DOHH2 (cell line): ENCODE measurements at regions not wholly inside any gene's neighbourhood (a gene's known extent, or its start where the extent isn't known, plus 50 kb on each side); places are given as distances from the start of the nearest gene placed in this dataset.

Experiments used
- EZH2phosphoT487 ChIP-seq: fragments of 200-600 bp; sonication (generic); IDR thresholded peaks from 2 replicates; pipeline ENCODE4 v1.6.1; 2017; ENCODE audit warnings: borderline replicate concordance, mild to moderate bottlenecking, antibody characterized with exemption, low read length, moderate library complexity, mixed read lengths
- TF ChIP-seq, protein P1 (sequence below): fragments of 200-600 bp; sonication (generic); IDR thresholded peaks from one replicate; pipeline ENCODE4 v1.5.1; 2014; ENCODE audit warnings: antibody characterized with exemption, mild to moderate bottlenecking, low read depth, low read length; ENCODE audit not compliant: poor library complexity, severe bottlenecking

DNA sequence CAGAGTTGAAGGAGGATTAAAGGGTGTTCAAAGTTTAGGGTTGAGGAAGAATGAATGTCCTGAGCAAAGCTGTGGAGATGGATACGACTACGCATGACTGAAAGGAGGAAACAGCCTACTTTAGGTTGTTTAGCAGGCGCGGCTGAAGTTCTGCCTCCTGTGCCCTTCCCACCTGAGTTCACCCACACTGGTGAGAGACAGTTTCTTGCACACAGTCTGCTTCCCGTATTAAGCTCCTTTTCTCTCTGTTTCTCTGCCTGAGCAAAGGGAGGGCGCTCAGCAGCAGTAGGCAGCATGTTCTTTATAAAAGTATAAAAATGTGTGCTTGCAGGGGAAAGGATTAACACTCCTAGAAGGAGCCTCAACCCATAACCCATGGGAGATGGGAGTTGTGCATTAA, 224.0 kb upstream of the SMARCA2 start:
- TF ChIP-seq EZH2phosphoT487, result no peak
- TF ChIP-seq, protein P1, sequence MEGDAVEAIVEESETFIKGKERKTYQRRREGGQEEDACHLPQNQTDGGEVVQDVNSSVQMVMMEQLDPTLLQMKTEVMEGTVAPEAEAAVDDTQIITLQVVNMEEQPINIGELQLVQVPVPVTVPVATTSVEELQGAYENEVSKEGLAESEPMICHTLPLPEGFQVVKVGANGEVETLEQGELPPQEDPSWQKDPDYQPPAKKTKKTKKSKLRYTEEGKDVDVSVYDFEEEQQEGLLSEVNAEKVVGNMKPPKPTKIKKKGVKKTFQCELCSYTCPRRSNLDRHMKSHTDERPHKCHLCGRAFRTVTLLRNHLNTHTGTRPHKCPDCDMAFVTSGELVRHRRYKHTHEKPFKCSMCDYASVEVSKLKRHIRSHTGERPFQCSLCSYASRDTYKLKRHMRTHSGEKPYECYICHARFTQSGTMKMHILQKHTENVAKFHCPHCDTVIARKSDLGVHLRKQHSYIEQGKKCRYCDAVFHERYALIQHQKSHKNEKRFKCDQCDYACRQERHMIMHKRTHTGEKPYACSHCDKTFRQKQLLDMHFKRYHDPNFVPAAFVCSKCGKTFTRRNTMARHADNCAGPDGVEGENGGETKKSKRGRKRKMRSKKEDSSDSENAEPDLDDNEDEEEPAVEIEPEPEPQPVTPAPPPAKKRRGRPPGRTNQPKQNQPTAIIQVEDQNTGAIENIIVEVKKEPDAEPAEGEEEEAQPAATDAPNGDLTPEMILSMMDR, result no peak
